H9 (cell line): ENCODE measurements at regions not wholly inside any gene's neighbourhood (a gene's known extent, or its start where the extent isn't known, plus 50 kb on each side); places are given as distances from the start of the nearest gene placed in this dataset.

Experiments used
- DNase-seq: peaks from one replicate; pipeline ENCODE4 v3.0.0-alpha.2; 2017
- H2AFZ ChIP-seq: one replicate; pipeline ENCODE4 v1.6.1; 2013; ENCODE audit warnings: mild to moderate bottlenecking, low read length, control low read depth, moderate library complexity
- H2AK5ac ChIP-seq: 2 replicates; pipeline ENCODE4 v1.6.1; 2013; ENCODE audit warnings: low read length, control low read depth, mixed read lengths; ENCODE audit not compliant: insufficient read length
- H2BK120ac ChIP-seq: one replicate; pipeline ENCODE4 v1.6.1; 2013; ENCODE audit warnings: low read depth, mild to moderate bottlenecking, low read length, control low read depth, inconsistent platforms; ENCODE audit not compliant: poor library complexity, severe bottlenecking
- H2BK12ac ChIP-seq: 2 replicates; pipeline ENCODE4 v1.6.1; 2013; ENCODE audit warnings: low read length, control low read depth, mixed read lengths, low read depth; ENCODE audit not compliant: insufficient read length
- H2BK15ac ChIP-seq: 2 replicates; pipeline ENCODE4 v1.6.1; 2013; ENCODE audit warnings: low read depth, low read length, control low read depth
- H2BK20ac ChIP-seq: one replicate; pipeline ENCODE4 v1.6.1; 2013; ENCODE audit warnings: low read depth, mild to moderate bottlenecking, low read length, control low read depth, inconsistent platforms; ENCODE audit not compliant: poor library complexity, severe bottlenecking
- H2BK5ac ChIP-seq: 2 replicates; pipeline ENCODE4 v1.6.1; 2013; ENCODE audit warnings: low read length, control low read depth, mixed read lengths; ENCODE audit not compliant: insufficient read length
- H3K14ac ChIP-seq: 2 replicates; pipeline ENCODE4 v1.6.1; 2013; ENCODE audit warnings: low read length, control low read depth; ENCODE audit not compliant: insufficient read depth
- H3K18ac ChIP-seq: 2 replicates; pipeline ENCODE4 v1.6.1; 2013; ENCODE audit warnings: low read depth, mild to moderate bottlenecking, mixed read lengths, low read length, control low read depth; ENCODE audit not compliant: insufficient read length
- H3K23ac ChIP-seq: 2 replicates; pipeline ENCODE4 v1.6.1; 2013; ENCODE audit warnings: low read length, control low read depth, mixed read lengths, low read depth; ENCODE audit not compliant: insufficient read length
- H3K23me2 ChIP-seq: 2 replicates; pipeline ENCODE4 v1.6.1; 2013; ENCODE audit warnings: low read depth, mild to moderate bottlenecking, mixed read lengths, low read length, control low read depth; ENCODE audit not compliant: insufficient read length, poor library complexity, severe bottlenecking
- H3K27ac ChIP-seq: 2 replicates; pipeline ENCODE4 v1.5.1; 2013; ENCODE audit warnings: low read length, control low read depth, mixed read lengths, low read depth; ENCODE audit not compliant: insufficient read length
- H3K27me3 ChIP-seq: 2 replicates; pipeline ENCODE4 v1.6.1; 2013; ENCODE audit warnings: low read length, control low read depth, inconsistent platforms; ENCODE audit not compliant: insufficient read depth
- H3K4ac ChIP-seq: 2 replicates; pipeline ENCODE4 v1.6.1; 2013; ENCODE audit warnings: low read depth, mild to moderate bottlenecking, control low read depth, inconsistent platforms, low read length, moderate library complexity
- H3K4me1 ChIP-seq: 2 replicates; pipeline ENCODE4 v1.6.1; 2013; ENCODE audit warnings: low read length, control low read depth, inconsistent platforms; ENCODE audit not compliant: insufficient read depth
- H3K4me2 ChIP-seq: 2 replicates; pipeline ENCODE4 v1.6.1; 2013; ENCODE audit warnings: low read length, control low read depth, mixed read lengths; ENCODE audit not compliant: insufficient read length, insufficient read depth
- H3K56ac ChIP-seq: 2 replicates; pipeline ENCODE4 v1.6.1; 2013; ENCODE audit warnings: low read depth, mild to moderate bottlenecking, mixed read lengths, low read length, control low read depth; ENCODE audit not compliant: insufficient read length
- H3K79me1 ChIP-seq: 2 replicates; pipeline ENCODE4 v1.6.1; 2013; ENCODE audit warnings: low read depth, mild to moderate bottlenecking, moderate library complexity, low read length, control low read depth, inconsistent platforms; ENCODE audit not compliant: insufficient read depth, poor library complexity, severe bottlenecking
- H3K79me2 ChIP-seq: 2 replicates; pipeline ENCODE4 v1.6.1; 2013; ENCODE audit warnings: low read length, control low read depth, inconsistent platforms; ENCODE audit not compliant: insufficient read depth
- H3K9ac ChIP-seq: 2 replicates; pipeline ENCODE4 v1.6.1; 2013; ENCODE audit warnings: low read length, control low read depth, mixed read lengths; ENCODE audit not compliant: insufficient read length; ENCODE audit errors: extremely low read depth
- H3K9me3 ChIP-seq: one replicate; pipeline ENCODE4 v1.6.1; 2013; ENCODE audit warnings: low read depth, low read length, inconsistent platforms; ENCODE audit not compliant: control insufficient read depth
- H3T11ph ChIP-seq: one replicate; pipeline ENCODE4 v1.6.1; 2013; ENCODE audit warnings: mild to moderate bottlenecking, low read length, control low read depth, inconsistent platforms
- H4K20me1 ChIP-seq: one replicate; pipeline ENCODE4 v1.6.1; 2013; ENCODE audit not compliant: control insufficient read depth, insufficient read length, insufficient read depth
- H4K5ac ChIP-seq: 2 replicates; pipeline ENCODE4 v1.6.1; 2013; ENCODE audit warnings: low read depth, mild to moderate bottlenecking, mixed read lengths, low read length, control low read depth; ENCODE audit not compliant: insufficient read length
- H4K8ac ChIP-seq: replicated peaks from 2 replicates; pipeline ENCODE4 v1.6.1; 2013; ENCODE audit warnings: low read length, control low read depth, mixed read lengths, low read depth; ENCODE audit not compliant: insufficient read length
- H4K91ac ChIP-seq: 2 replicates; pipeline ENCODE4 v1.6.1; 2013; ENCODE audit warnings: low read depth, mild to moderate bottlenecking, moderate library complexity, mixed read lengths, low read length, control low read depth; ENCODE audit not compliant: insufficient read length
- H3K27ac Mint-ChIP-seq, 3 experiments: 2 replicates in 2 of 3; 3 replicates in 1 of 3; pipeline ENCODE4 v1.8.0; 2020 to 2021; ENCODE audit warnings: mixed read lengths in 3 of 3, mild to moderate bottlenecking in 1 of 3, moderate library complexity in 1 of 3
- H3K27me3 Mint-ChIP-seq: 2 replicates; pipeline ENCODE4 v1.8.0; 2021; ENCODE audit warnings: low read depth, mild to moderate bottlenecking, moderate library complexity, mixed read lengths
- H3K36me3 Mint-ChIP-seq, 3 experiments: 2 replicates in 2 of 3; 3 replicates in 1 of 3; pipeline ENCODE4 v1.8.0; 2020 to 2021; ENCODE audit warnings: low read depth in 3 of 3, mixed read lengths in 3 of 3; ENCODE audit not compliant: insufficient read depth in 1 of 3
- H3K4me1 Mint-ChIP-seq, 2 experiments: 2 replicates each; pipeline ENCODE4 v1.8.0; 2020; ENCODE audit warnings: mixed read lengths in 2 of 2
- H3K4me3 Mint-ChIP-seq, 2 experiments: 2 replicates in 1 of 2; 3 replicates in 1 of 2; pipeline ENCODE4 v1.8.0; 2020 to 2021; ENCODE audit warnings: mild to moderate bottlenecking in 2 of 2, mixed read lengths in 2 of 2, moderate library complexity in 1 of 2
- H3K9me3 Mint-ChIP-seq, 2 experiments: 2 replicates in 1 of 2; 3 replicates in 1 of 2; pipeline ENCODE4 v1.8.0; 2020; ENCODE audit warnings: mild to moderate bottlenecking in 2 of 2, mixed read lengths in 2 of 2, moderate library complexity in 1 of 2
- CTCF ChIP-seq: fragments of 200-600 bp; sonication (generic); conservative IDR thresholded peaks from 3 replicates; pipeline ENCODE4 v1.8.0; 2021; ENCODE audit warnings: antibody characterized with exemption, mild to moderate bottlenecking
- WGBS: extraction: QIAGEN DNeasy Blood & Tissue Kit; methylation state at CpG from one replicate; pipeline ENCODE4 v1.1.7; 2013; ENCODE audit warnings: missing lambda C conversion rate, low lambda C conversion rate, mixed read lengths; ENCODE audit not compliant: insufficient read length; ENCODE audit errors: extremely low coverage; 5-methylcytosine and 5-hydroxymethylcytosine counted together

- DNase-seq, result no peak
- Histone ChIP-seq H3T11ph (no peak overlapping the region), H4K5ac (no peak overlapping the region), H2BK120ac (no peak overlapping the region), H3K18ac (no peak overlapping the region), H4K8ac (no peak overlapping the region), H3K9ac (no peak overlapping the region), H3K23me2 (no peaks in the 10 kb centered on the region), H3K27me3 (no peaks in the 10 kb centered on the region), H3K79me1 (no peaks in the 10 kb centered on the region), H3K9me3 (no peaks in the 10 kb centered on the region), H4K20me1 (no peaks in the 10 kb centered on the region), H3K4me1 (no peaks in the 10 kb centered on the region), H2BK5ac (no peak overlapping the region), H2BK12ac (no peak overlapping the region), H2AK5ac (no peak overlapping the region), H3K4me2 (no peak overlapping the region), H3K56ac (no peak overlapping the region), H3K4ac (no peak overlapping the region), H3K14ac (no peak overlapping the region), H4K91ac (no peak overlapping the region), H2BK15ac (no peak overlapping the region), H3K79me2 (no peaks in the 10 kb centered on the region), H2AFZ (no peak overlapping the region), H3K23ac (no peak overlapping the region), H2BK20ac (no peak overlapping the region), H3K27ac (no peak overlapping the region)
- Mint-ChIP-seq H3K4me3 (no peak overlapping the region), H3K27me3 (no peaks in the 10 kb centered on the region), H3K27ac (no peak overlapping the region), H3K9me3 (no peaks in the 10 kb centered on the region), H3K4me1 (no peaks in the 10 kb centered on the region), H3K36me3 (no peaks in the 10 kb centered on the region)
- no CpG with 5 or more reads among the region's 2 CpGs for WGBS
- no peak; the same call in 2 of the 3 replicates for TF ChIP-seq CTCF
Measured at GRCh38 chr2:163983911-163984310, 248.1 kb upstream of the FIGN start.
